Adrenal gland (tissue), 9 donors: ENCODE measurements at regions not wholly inside any gene's neighbourhood (a gene's known extent, or its start where the extent isn't known, plus 50 kb on each side); places are given as distances from the start of the nearest gene placed in this dataset.
"Not testable (repeated sequence)": the region's sequence is repeated elsewhere in the genome, so short reads cannot be mapped to it uniquely, and the experiment has no call there.

Experiments used
- DNase-seq, 7 donors: peaks; one replicate each; pipeline ENCODE4 v3.0.0-alpha.2; 2019 to 2020
- H3K27ac ChIP-seq, 5 donors: fragments of 200-600 bp; sonication (generic) in 4 of 5; 1 replicate in 3 of 5; 2 replicates in 2 of 5; pipeline versions ENCODE4 v1.5.1 to v1.8.0; 2016 to 2020; ENCODE audit warnings: mild to moderate bottlenecking in 1 of 5
- H3K27me3 ChIP-seq: fragments of 200-600 bp; 2 replicates; pipeline ENCODE4 v1.8.0; 2021
- H3K36me3 ChIP-seq, 2 donors: fragments of 200-600 bp; replicated peaks in 1 of 2; 1 replicate in 1 of 2; 2 replicates in 1 of 2; pipeline versions ENCODE4 v1.5.1 to v1.8.0; 2018 to 2022
- H3K4me1 ChIP-seq, 2 donors: fragments of 200-600 bp; replicated peaks in 1 of 2; 1 replicate in 1 of 2; 2 replicates in 1 of 2; pipeline versions ENCODE4 v1.5.1 to v1.8.0; 2018 to 2021
- H3K4me3 ChIP-seq, 4 donors: fragments of 200-600 bp; sonication (generic) in 3 of 4; one replicate each; pipeline ENCODE4 v1.5.1; 2016 to 2018
- H3K9me3 ChIP-seq, 3 donors: fragments of 200-600 bp; sonication (generic) in 1 of 3; replicated peaks in 1 of 3; 1 replicate in 2 of 3; 2 replicates in 1 of 3; pipeline versions ENCODE4 v1.5.1 to v1.8.0; 2016 to 2021
- POLR2A ChIP-seq, 2 donors: fragments of 450-650 bp; IDR thresholded peaks; one replicate each; pipeline ENCODE4 v1.6.1; 2017; ENCODE audit warnings: antibody characterized with exemption in 2 of 2, mild to moderate bottlenecking in 2 of 2, moderate library complexity in 1 of 2
- WGBS, 4 donors: extraction: QIAGEN DNeasy Blood & Tissue Kit in 2 of 4; methylation state at CpG; one replicate each; pipeline versions ENCODE4 v1.1.5 to v1.1.7; 2013 to 2017; 5-methylcytosine and 5-hydroxymethylcytosine counted together
- intact Hi-C, 2 donors: fragments of 100-400 bp; cut with DNase I; formaldehyde crosslinking; loops; one replicate each; pipeline versions ENCODE4 v1.14.1 to v1.15.0; 2022 to 2023
- TF ChIP-seq, protein P1 (sequence below), 6 experiments: fragments of 450-650 bp in 4 of 6; fragments of 200-600 bp in 2 of 6; sonication (generic) in 1 of 6; IDR thresholded peaks; 1 replicate in 5 of 6; 2 replicates in 1 of 6; pipeline versions ENCODE4 v1.5.1 to v1.8.0; 2016 to 2021; ENCODE audit warnings: antibody characterized with exemption in 6 of 6, mild to moderate bottlenecking in 2 of 6, moderate library complexity in 1 of 6
- donor health status: healthy with polysubstance abuse.
- donor health status: Bipolar disorder and iron deficiency.
- donor health status: DM: yes; HTN: yes; CAD: no.
- donor health status: DM: no; HTN: no; CAD: no.
- donor health status: DM: no; HTN: no; CAD: no.

- H3K4me1 ChIP-seq, result no peaks in the 10 kb centered on the region
- no peak overlapping the region for H3K4me3 ChIP-seq
- no peak for DNase-seq
- intact Hi-C loops, result no loop called here
- no peaks in the 10 kb centered on the region for H3K9me3 ChIP-seq
- H3K27me3 ChIP-seq, result no peaks in the 10 kb centered on the region
- H3K36me3 ChIP-seq, result no peaks in the 10 kb centered on the region
- no peak overlapping the region for H3K27ac ChIP-seq
- no peak for TF ChIP-seq POLR2A (IDR thresholded peaks at IDR 0.05)
- TF ChIP-seq, protein P1, sequence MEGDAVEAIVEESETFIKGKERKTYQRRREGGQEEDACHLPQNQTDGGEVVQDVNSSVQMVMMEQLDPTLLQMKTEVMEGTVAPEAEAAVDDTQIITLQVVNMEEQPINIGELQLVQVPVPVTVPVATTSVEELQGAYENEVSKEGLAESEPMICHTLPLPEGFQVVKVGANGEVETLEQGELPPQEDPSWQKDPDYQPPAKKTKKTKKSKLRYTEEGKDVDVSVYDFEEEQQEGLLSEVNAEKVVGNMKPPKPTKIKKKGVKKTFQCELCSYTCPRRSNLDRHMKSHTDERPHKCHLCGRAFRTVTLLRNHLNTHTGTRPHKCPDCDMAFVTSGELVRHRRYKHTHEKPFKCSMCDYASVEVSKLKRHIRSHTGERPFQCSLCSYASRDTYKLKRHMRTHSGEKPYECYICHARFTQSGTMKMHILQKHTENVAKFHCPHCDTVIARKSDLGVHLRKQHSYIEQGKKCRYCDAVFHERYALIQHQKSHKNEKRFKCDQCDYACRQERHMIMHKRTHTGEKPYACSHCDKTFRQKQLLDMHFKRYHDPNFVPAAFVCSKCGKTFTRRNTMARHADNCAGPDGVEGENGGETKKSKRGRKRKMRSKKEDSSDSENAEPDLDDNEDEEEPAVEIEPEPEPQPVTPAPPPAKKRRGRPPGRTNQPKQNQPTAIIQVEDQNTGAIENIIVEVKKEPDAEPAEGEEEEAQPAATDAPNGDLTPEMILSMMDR (IDR thresholded peaks at IDR 0.05), result no peak
- 93 to 100% (median 97%) methylated on average over 1 of the region's 1 CpG for WGBS, 4 donors
Measured at GRCh38 chr5:54398191-54398590, 57.3 kb upstream of the HSPB3 start.

- no peak for DNase-seq
- Histone ChIP-seq H3K27ac (no peak overlapping the region), H3K36me3 (no peaks in the 10 kb centered on the region), H3K27me3 (no peaks in the 10 kb centered on the region), H3K4me1 (no peaks in the 10 kb centered on the region), H3K4me3 (no peak overlapping the region), H3K9me3 (no peaks in the 10 kb centered on the region)
- intact Hi-C loops, result no loop called here
- TF ChIP-seq, protein P1 (IDR thresholded peaks at IDR 0.05), result no peak
- no peak for TF ChIP-seq POLR2A (IDR thresholded peaks at IDR 0.05)
- WGBS, 4 donors, result 87 to 96% (median 91%) methylated on average over 1 of the region's 1 CpG
Measured at GRCh38 chr5:54397420-54397819, 58.1 kb upstream of the HSPB3 start.

- H3K27me3 ChIP-seq, intact Hi-C loops, H3K9me3 ChIP-seq, DNase-seq, H3K27ac ChIP-seq, H3K36me3 ChIP-seq, H3K4me1 ChIP-seq, H3K4me3 ChIP-seq: not testable (repeated sequence)
- WGBS, 4 donors, result 81 to 94% (median 88%) methylated on average over 1 of the region's 1 CpG
Measured at GRCh38 chr5:54393007-54393406, 62.5 kb upstream of the HSPB3 start.

DNA sequence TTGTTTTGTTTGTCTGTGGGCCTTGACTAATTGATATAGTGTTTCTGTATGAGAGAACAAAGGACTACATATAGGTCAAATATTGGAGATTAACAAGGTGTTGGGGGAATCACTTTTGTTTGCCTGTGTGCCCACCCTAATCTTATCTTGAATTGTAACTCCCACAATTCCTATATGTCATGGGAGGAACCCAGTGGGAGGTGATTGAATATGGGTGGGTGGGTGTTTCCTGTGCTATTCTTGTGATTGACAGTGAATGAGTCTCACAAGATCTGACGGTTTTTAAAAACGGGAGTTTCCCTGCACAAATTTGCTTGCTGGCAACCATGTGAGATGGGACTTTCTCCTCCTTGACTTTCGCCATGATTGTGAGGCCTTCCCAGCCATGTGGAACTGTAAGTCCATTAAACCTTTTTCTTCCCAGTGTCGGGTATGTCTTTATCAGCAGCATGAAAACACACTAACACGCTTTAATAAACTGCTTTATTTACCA lies 64.9 kb upstream of the HSPB3 start:
- no peaks in the 10 kb centered on the region for H3K9me3 ChIP-seq
- H3K4me3 ChIP-seq, result no peak overlapping the region
- intact Hi-C loops, result no loop called here
- TF ChIP-seq, protein P1 (IDR thresholded peaks at IDR 0.05), result no peak
- TF ChIP-seq POLR2A (IDR thresholded peaks at IDR 0.05), result no peak
- DNase-seq, result no peak
- no peak overlapping the region for H3K27ac ChIP-seq
- no peaks in the 10 kb centered on the region for H3K36me3 ChIP-seq
- 82 to 84% (median 84%) methylated on average over 5 of the region's 5 CpGs for WGBS, 4 donors
- no peaks in the 10 kb centered on the region for H3K27me3 ChIP-seq
- peaks cover 0 to 5% of the 10 kb centered on the region in 2 donors for H3K4me1 ChIP-seq

GRCh38 chr5:54390015-54390414 lies 65.5 kb upstream of the HSPB3 start:
- Histone ChIP-seq H3K36me3 (no peaks in the 10 kb centered on the region), H3K27ac (no peak overlapping the region), H3K4me3 (no peak overlapping the region), H3K4me1 (peaks cover 0 to 5% of the 10 kb centered on the region in 2 donors), H3K27me3 (no peaks in the 10 kb centered on the region), H3K9me3 (no peaks in the 10 kb centered on the region)
- TF ChIP-seq, protein P1 (IDR thresholded peaks at IDR 0.05), result no peak
- no peak for TF ChIP-seq POLR2A (IDR thresholded peaks at IDR 0.05)
- peak; percentile 21 to 58 (median 35) for DNase-seq
- intact Hi-C loops, result no loop called here

DNA sequence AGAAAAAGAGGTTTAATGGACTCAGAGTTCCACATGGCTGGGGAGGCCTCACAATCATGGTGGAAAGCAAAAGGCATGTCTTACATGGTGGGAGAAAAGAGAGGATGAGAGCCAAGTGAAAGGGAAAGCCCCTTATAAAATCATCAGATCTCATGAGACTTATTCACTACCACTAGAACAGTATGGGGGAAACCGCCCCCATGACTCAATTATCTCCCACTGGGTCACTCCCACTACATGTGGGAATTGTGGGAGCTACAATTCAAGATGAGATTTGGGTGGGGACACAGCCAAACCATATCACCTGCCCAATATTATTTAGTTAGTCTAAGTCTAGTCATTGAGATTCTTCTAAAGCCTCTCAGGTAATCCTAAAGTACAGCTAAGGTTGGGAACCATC lies 66.1 kb upstream of the HSPB3 start:
- DNase-seq, H3K4me3 ChIP-seq, H3K36me3 ChIP-seq, H3K27me3 ChIP-seq, H3K4me1 ChIP-seq, intact Hi-C loops, H3K9me3 ChIP-seq, H3K27ac ChIP-seq: not testable (repeated sequence)
- whole genome bisulfite sequencing, 4 donors, result 86 to 100% (median 94%) methylated on average over 1 of the region's 1 CpG
